ENCODE measurements at regions not wholly inside any gene's neighbourhood (a gene's known extent, or its start where the extent isn't known, plus 50 kb on each side); places are given as distances from the start of the nearest gene placed in this dataset.
A peak's percentile ranks its signal among the peaks of the same experiment; 100 is the strongest.

DNA sequence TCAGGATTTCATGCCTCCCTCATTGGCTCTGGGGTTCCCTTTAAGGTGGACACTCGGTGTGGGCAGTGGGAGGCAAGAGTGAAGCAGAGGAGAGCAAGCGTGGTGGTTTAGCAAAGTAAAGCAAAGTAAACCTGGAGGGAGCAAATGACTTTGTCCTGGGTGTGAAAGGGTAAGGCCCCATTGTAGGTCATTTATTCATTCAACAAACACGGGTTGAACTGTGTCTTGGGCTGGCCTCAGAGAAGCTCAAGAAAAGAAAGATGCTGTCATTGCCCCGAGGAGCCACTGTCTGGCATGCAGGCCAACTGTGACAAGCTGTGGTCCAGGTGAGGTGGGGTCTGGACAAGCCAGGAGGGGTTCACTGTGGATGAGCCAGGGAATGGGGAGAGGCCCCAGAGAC lies 68.9 kb upstream of the DLK1 start:
- TF ChIP-seq, protein P1, sequence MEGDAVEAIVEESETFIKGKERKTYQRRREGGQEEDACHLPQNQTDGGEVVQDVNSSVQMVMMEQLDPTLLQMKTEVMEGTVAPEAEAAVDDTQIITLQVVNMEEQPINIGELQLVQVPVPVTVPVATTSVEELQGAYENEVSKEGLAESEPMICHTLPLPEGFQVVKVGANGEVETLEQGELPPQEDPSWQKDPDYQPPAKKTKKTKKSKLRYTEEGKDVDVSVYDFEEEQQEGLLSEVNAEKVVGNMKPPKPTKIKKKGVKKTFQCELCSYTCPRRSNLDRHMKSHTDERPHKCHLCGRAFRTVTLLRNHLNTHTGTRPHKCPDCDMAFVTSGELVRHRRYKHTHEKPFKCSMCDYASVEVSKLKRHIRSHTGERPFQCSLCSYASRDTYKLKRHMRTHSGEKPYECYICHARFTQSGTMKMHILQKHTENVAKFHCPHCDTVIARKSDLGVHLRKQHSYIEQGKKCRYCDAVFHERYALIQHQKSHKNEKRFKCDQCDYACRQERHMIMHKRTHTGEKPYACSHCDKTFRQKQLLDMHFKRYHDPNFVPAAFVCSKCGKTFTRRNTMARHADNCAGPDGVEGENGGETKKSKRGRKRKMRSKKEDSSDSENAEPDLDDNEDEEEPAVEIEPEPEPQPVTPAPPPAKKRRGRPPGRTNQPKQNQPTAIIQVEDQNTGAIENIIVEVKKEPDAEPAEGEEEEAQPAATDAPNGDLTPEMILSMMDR (conservative IDR thresholded peaks at IDR 0.05; ENCODE audit: low read depth, low read length), result no peak
- DNase-seq (ENCODE audit: low read depth), result no peak
- no peak overlapping the region for H3K4me3 ChIP-seq (ENCODE audit: low read depth, low read length)

DNA sequence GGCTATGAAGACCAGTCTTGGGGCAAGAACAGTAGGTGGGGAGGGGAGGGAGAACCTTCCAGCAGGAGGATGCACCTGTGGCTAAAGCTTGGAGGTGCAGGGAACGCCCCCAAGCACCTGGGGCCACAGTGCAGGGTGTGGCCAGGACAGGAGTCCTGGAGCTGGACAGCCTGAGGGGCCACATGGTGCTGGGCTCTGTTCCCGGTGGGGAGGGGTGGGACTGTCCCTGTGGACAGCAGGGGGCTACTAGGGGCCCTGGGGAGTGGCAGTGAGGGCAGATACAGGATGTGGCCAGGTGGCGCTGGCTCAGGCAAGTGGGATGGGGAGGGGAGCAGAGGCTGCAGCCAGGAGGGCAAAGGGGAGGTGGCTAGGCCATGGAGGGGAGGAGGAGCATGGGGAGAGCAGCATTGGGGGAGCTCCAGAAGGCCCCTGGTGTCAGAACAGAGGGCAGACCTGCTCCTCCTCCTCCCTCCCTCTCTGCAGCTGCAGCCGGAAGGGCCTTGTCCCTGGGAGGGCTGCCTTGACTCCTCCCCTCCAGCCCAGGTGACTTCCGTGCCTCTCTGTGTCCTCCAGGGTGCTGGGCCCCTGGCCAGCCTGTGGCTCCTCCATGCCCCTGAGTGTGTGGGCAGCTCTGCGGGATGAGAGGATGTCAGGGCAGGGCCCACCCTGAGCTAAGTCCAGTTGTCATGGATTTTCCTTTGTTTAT lies 68.4 kb upstream of the DLK1 start:
- DNase-seq (ENCODE audit: low read depth), result no peak
- H3K4me3 ChIP-seq (ENCODE audit: low read depth, low read length), result no peak overlapping the region
- TF ChIP-seq, protein P1 (conservative IDR thresholded peaks at IDR 0.05; ENCODE audit: low read depth, low read length), result no peak

DNA sequence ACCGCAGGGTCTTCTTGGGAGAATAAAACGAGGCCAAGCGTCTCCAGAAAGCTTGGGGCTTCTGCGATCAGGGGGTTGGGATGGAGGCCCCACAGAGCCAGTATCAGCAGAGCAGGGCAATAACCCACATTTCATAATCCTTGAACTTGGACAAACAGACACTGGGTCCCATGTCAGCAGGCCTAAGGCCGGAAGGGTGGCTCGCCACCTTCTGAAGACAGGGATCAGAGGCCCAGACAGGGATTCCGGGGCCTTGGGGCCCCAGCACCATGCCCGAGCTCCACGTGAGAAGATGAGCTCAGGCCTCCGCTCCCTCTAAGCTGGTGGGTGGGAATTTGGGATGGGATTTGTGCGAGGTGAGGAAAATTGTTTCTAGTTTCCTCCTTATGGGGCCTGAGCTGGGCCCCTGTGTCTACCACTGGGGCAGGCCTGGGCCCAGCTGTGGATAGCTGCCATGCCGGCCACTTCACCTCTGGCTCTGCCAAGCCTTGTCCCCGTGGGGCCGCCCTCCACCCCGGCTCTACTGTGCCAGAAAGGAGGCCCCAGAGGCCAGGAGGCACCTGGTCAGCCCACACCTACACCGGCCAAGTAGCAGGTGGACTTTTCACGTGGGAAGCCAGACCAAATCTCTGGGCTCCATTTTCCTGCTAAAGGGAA lies 67.2 kb upstream of the DLK1 start:
- DNase-seq (ENCODE audit: low read depth), result no peak
- no peak overlapping the region for H3K4me3 ChIP-seq (ENCODE audit: low read depth, low read length)
- TF ChIP-seq, protein P1 (conservative IDR thresholded peaks at IDR 0.05; ENCODE audit: low read depth, low read length), result no peak

DNA sequence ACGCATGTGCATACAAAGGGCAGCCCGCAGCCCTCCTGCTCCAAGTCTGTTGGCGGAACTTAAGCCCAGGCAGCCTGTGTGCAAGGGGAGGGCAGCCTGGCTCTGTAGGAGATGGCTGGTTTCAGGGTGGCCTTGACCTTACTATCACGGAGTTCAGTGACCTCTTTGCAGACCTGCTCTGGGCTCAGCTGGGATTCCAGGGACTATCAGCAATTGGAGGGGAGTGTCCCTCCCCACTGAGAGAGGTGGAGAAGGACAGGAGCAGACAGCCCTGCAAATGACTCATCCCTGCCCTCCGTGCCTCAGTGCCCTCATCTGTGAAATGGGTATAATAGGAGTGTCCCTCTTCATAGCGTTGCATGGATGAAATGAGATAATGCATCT lies 66.2 kb upstream of the DLK1 start:
- TF ChIP-seq, protein P1 (conservative IDR thresholded peaks at IDR 0.05; ENCODE audit: low read depth, low read length), result no peak
- DNase-seq (ENCODE audit: low read depth), result no peak
- no peak overlapping the region for H3K4me3 ChIP-seq (ENCODE audit: low read depth, low read length)

DNA sequence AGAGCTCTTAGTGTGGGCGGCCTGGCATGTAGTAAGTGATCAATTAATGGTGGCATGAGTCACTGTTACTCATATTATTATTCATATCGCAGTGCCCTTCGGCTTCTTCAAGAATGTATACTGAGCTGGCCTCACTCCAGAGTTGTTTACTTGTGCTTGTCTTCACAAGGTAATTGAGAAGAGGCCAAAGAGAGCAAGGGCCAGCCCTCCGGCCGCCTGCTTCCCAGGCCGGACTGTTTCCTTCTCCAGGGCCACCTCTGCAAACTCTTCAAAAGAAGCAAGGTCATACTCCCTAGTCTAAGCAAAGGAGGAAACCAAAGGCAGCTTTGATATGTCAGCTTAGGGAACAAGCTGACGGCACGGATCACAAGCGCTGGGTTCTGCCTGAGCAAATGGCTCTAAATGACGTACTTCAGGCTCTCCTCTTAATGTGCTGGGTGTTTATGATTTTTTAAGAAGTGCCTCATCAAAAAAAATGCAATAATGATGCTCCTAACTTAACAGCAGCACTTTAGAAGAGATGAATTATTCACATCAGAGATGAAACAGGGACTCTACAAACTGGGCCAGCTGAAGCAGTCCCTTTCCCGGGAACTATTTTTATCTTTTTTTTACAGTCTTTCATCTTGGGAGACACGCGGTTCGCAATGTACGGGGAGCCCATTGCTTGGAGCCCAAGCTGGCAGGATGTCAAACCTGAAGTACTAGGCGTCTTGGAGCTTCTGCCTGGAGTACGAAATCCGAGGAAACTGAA lies 65.6 kb upstream of the DLK1 start:
- TF ChIP-seq, protein P1 (conservative IDR thresholded peaks at IDR 0.05; ENCODE audit: low read depth, low read length), result no peak
- no peak for DNase-seq (ENCODE audit: low read depth)
- no peak overlapping the region for H3K4me3 ChIP-seq (ENCODE audit: low read depth, low read length)

DNA sequence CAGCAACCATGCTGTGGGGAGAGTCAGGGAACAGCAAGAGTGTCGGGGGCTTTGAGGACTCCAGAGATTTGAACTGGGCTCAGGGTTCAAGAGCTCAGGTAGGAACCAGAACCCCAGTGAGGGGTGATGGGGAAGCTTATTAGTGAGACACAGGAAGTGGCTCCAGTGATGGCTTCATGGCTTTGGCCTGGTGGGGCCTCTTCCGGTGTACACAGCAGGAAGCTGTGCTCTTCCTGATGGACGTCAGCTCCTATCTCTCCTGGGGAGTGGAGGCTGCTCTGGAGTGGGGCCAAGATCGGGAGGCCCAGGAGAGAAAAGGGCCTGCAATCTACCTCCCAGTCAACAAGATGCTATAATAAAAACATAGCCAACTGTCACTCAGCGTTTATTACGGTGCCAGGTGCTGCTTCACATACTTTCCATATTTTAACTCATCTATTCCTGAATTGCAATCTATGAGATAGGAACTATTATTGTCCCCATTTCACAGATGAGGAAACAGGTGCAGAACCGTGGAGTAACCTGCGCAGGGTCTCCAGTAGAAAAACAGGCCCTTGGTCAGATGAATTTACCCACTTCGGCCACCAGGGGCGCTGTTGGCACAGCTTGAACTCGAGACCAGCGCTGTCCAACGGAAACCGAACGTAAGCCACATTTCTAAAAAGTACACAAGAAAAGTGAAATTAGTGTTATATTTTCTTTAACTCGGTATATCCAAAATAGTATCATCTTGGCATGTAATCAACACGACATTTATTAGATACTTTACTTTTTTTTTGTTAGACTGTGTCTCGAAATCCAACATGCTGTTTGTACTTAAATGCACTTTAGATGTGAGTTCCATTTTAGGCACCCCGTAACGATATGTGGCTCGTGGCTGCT lies 63.6 kb upstream of the DLK1 start:
- TF ChIP-seq, protein P1 (conservative IDR thresholded peaks at IDR 0.05; ENCODE audit: low read depth, low read length), result peak; percentile 94
- DNase-seq (ENCODE audit: low read depth), result no peak
- no peak overlapping the region for H3K4me3 ChIP-seq (ENCODE audit: low read depth, low read length)
